ENCODE measurements at regions not wholly inside any gene's neighbourhood (a gene's known extent, or its start where the extent isn't known, plus 50 kb on each side); places are given as distances from the start of the nearest gene placed in this dataset.

GRCh38 chr4:100935090-100935489 lies 412.2 kb downstream of the PPP3CA start:
- DNase-seq (ENCODE audit: low read depth), result peak; percentile 15
- no peak overlapping the region for H3K4me3 ChIP-seq (ENCODE audit: low read depth, low read length)
- peak; percentile 52 for TF ChIP-seq CTCF (IDR thresholded peaks at IDR 0.05; ENCODE audit: control insufficient read depth, extremely low read depth, insufficient read depth)

GRCh38 chr4:100933628-100934027 lies 413.7 kb downstream of the PPP3CA start:
- no peak for TF ChIP-seq CTCF (IDR thresholded peaks at IDR 0.05; ENCODE audit: control insufficient read depth, extremely low read depth, insufficient read depth)
- no peak overlapping the region for H3K4me3 ChIP-seq (ENCODE audit: low read depth, low read length)
- no peak for DNase-seq (ENCODE audit: low read depth)

- no peak for TF ChIP-seq CTCF (IDR thresholded peaks at IDR 0.05; ENCODE audit: control insufficient read depth, extremely low read depth, insufficient read depth)
Observed at GRCh38 chr4:100929758-100930157, 411.9 kb upstream of the EMCN start.

GRCh38 chr4:100929135-100929534 lies 411.3 kb upstream of the EMCN start:
- no peak overlapping the region for H3K4me3 ChIP-seq (ENCODE audit: low read depth, low read length)
- TF ChIP-seq CTCF (IDR thresholded peaks at IDR 0.05; ENCODE audit: control insufficient read depth, extremely low read depth, insufficient read depth), result no peak
- DNase-seq (ENCODE audit: low read depth), result peak; percentile 49

More at GRCh38 chr4:100929758-100930157, 411.9 kb upstream of the EMCN start:
- H3K4me3 ChIP-seq (ENCODE audit: low read depth, low read length), result no peak overlapping the region
- DNase-seq (ENCODE audit: low read depth), result no peak

GRCh38 chr4:100926039-100926717 lies 408.4 kb upstream of the EMCN start:
- no peak overlapping the region for H3K4me3 ChIP-seq (ENCODE audit: low read depth, low read length)
- DNase-seq (ENCODE audit: low read depth), result no peak
- no peak for TF ChIP-seq CTCF (IDR thresholded peaks at IDR 0.05; ENCODE audit: control insufficient read depth, extremely low read depth, insufficient read depth)

GRCh38 chr4:100913685-100914084 lies 395.9 kb upstream of the EMCN start:
- H3K4me3 ChIP-seq (ENCODE audit: low read depth, low read length), result no peak overlapping the region
- no peak for TF ChIP-seq CTCF (IDR thresholded peaks at IDR 0.05; ENCODE audit: control insufficient read depth, extremely low read depth, insufficient read depth)
- DNase-seq (ENCODE audit: low read depth), result no peak

- DNase-seq (ENCODE audit: low read depth), result no peak
- no peak for TF ChIP-seq CTCF (IDR thresholded peaks at IDR 0.05; ENCODE audit: control insufficient read depth, extremely low read depth, insufficient read depth)
- no peak overlapping the region for H3K4me3 ChIP-seq (ENCODE audit: low read depth, low read length)
Observed at GRCh38 chr4:100908540-100908939, 390.7 kb upstream of the EMCN start.

All from LNCaP clone FGC (cell line).